Endodermal cell (in vitro differentiated cells): ENCODE measurements at regions not wholly inside any gene's neighbourhood (a gene's known extent, or its start where the extent isn't known, plus 50 kb on each side); places are given as distances from the start of the nearest gene placed in this dataset.

Source experiments
- DNase-seq: peaks from one replicate; pipeline ENCODE4 v3.0.0-alpha.2; 2017
- H3K27ac ChIP-seq: 2 replicates; pipeline ENCODE4 v1.5.1; 2013; ENCODE audit warnings: mild to moderate bottlenecking, low read depth, low read length, moderate library complexity
- H3K27me3 ChIP-seq: 2 replicates; pipeline ENCODE4 v1.6.1; 2013; ENCODE audit warnings: mild to moderate bottlenecking, low read length, moderate library complexity; ENCODE audit not compliant: insufficient read depth, control insufficient read depth, poor library complexity, severe bottlenecking
- H3K36me3 ChIP-seq: 2 replicates; pipeline ENCODE4 v1.7.0; 2013; ENCODE audit warnings: mild to moderate bottlenecking, low read length, moderate library complexity; ENCODE audit not compliant: control insufficient read depth, insufficient read depth
- H3K4me1 ChIP-seq: one replicate; pipeline ENCODE4 v1.7.0; 2013; ENCODE audit warnings: low read length; ENCODE audit not compliant: control insufficient read depth, insufficient read depth
- H3K4me3 ChIP-seq: 2 replicates; pipeline ENCODE4 v1.5.1; 2013; ENCODE audit warnings: mild to moderate bottlenecking, low read length, moderate library complexity
- H3K9ac ChIP-seq: 2 replicates; pipeline ENCODE4 v1.6.1; 2013; ENCODE audit warnings: mild to moderate bottlenecking, low read length, moderate library complexity; ENCODE audit not compliant: poor library complexity, severe bottlenecking; ENCODE audit errors: extremely low read depth
- H3K9me3 ChIP-seq: 2 replicates; pipeline ENCODE4 v1.6.1; 2013; ENCODE audit warnings: mild to moderate bottlenecking, low read length, moderate library complexity; ENCODE audit not compliant: control insufficient read depth
- H3K27ac Mint-ChIP-seq: 2 replicates; pipeline ENCODE4 v1.8.0; 2020; ENCODE audit warnings: mixed read lengths
- H3K27me3 Mint-ChIP-seq: 2 replicates; pipeline ENCODE4 v1.8.0; 2021; ENCODE audit warnings: mild to moderate bottlenecking, mixed read lengths; ENCODE audit not compliant: insufficient read depth
- H3K36me3 Mint-ChIP-seq: 2 replicates; pipeline ENCODE4 v1.8.0; 2020; ENCODE audit warnings: low read depth, mixed read lengths
- H3K4me1 Mint-ChIP-seq: 2 replicates; pipeline ENCODE4 v1.8.0; 2020; ENCODE audit warnings: mixed read lengths
- H3K4me3 Mint-ChIP-seq: 2 replicates; pipeline ENCODE4 v1.8.0; 2020; ENCODE audit warnings: mild to moderate bottlenecking, moderate library complexity, mixed read lengths
- H3K9me3 Mint-ChIP-seq: 2 replicates; pipeline ENCODE4 v1.8.0; 2020; ENCODE audit warnings: mild to moderate bottlenecking, mixed read lengths
- CTCF ChIP-seq: fragments of 200-600 bp; sonication (generic); conservative IDR thresholded peaks from 2 replicates; pipeline ENCODE4 v1.5.0; 2021; ENCODE audit warnings: antibody characterized with exemption, mild to moderate bottlenecking
- WGBS, 2 experiments: methylation state at CpG; one replicate each; pipeline versions ENCODE4 v1.1.5 to v1.1.7; 2013; ENCODE audit warnings: missing lambda C conversion rate in 2 of 2, mixed read lengths in 1 of 2; ENCODE audit not compliant: insufficient coverage in 1 of 2, insufficient read length in 1 of 2; 5-methylcytosine and 5-hydroxymethylcytosine counted together

- no peaks in the 10 kb centered on the region for H3K27me3 Mint-ChIP-seq
- no peak for TF ChIP-seq CTCF
- Histone ChIP-seq H3K27me3 (no peaks in the 10 kb centered on the region), H3K27ac (no peak overlapping the region), H3K4me3 (no peak overlapping the region), H3K4me1 (no peaks in the 10 kb centered on the region), H3K36me3 (no peaks in the 10 kb centered on the region), H3K9me3 (peaks cover 24% of the 10 kb centered on the region), H3K9ac (no peak overlapping the region)
- H3K27ac Mint-ChIP-seq: no peak overlapping the region
- peaks cover 12% of the 10 kb centered on the region for H3K9me3 Mint-ChIP-seq
- no peak overlapping the region for H3K4me3 Mint-ChIP-seq
- H3K4me1 Mint-ChIP-seq: no peaks in the 10 kb centered on the region
- peaks cover 3% of the 10 kb centered on the region for H3K36me3 Mint-ChIP-seq
- no peak for DNase-seq
Observed at GRCh38 chr10:58041901-58042300, 225.8 kb downstream of the IPMK start.

- no peak for DNase-seq
- no peak for TF ChIP-seq CTCF
- no peak overlapping the region for H3K4me3 Mint-ChIP-seq
- no peaks in the 10 kb centered on the region for H3K36me3 ChIP-seq
- H3K27ac ChIP-seq: no peak overlapping the region
- H3K9me3 ChIP-seq: peaks cover 36% of the 10 kb centered on the region
- no peak overlapping the region for H3K9ac ChIP-seq
- peaks cover 49% of the 10 kb centered on the region for H3K9me3 Mint-ChIP-seq
- H3K36me3 Mint-ChIP-seq: no peaks in the 10 kb centered on the region
- no peak overlapping the region for H3K4me3 ChIP-seq
- WGBS, 2 experiments: 86 to 91% methylated on average over 2 to 4 of the region's 4 CpGs
- no peaks in the 10 kb centered on the region for H3K4me1 ChIP-seq
- no peaks in the 10 kb centered on the region for H3K4me1 Mint-ChIP-seq
- no peak overlapping the region for H3K27ac Mint-ChIP-seq
- no peaks in the 10 kb centered on the region for H3K27me3 Mint-ChIP-seq
- no peaks in the 10 kb centered on the region for H3K27me3 ChIP-seq
Observed at GRCh38 chr10:58030208-58030607, 237.5 kb downstream of the IPMK start.

GRCh38 chr10:58028597-58029366, 238.9 kb downstream of the IPMK start:
- no peak overlapping the region for H3K9ac ChIP-seq
- H3K4me3 ChIP-seq: peak overlapping the region; percentile 52
- H3K9me3 Mint-ChIP-seq: peaks cover 51% of the 10 kb centered on the region
- no peak overlapping the region for H3K27ac Mint-ChIP-seq
- DNase-seq: no peak
- H3K27ac ChIP-seq: no peak overlapping the region
- no peak for TF ChIP-seq CTCF
- no peaks in the 10 kb centered on the region for H3K36me3 Mint-ChIP-seq
- H3K4me1 Mint-ChIP-seq: no peaks in the 10 kb centered on the region
- H3K4me3 Mint-ChIP-seq: no peak overlapping the region
- no peaks in the 10 kb centered on the region for H3K36me3 ChIP-seq
- H3K4me1 ChIP-seq: no peaks in the 10 kb centered on the region
- H3K9me3 ChIP-seq: peaks cover 40% of the 10 kb centered on the region
- no peaks in the 10 kb centered on the region for H3K27me3 ChIP-seq
- no peaks in the 10 kb centered on the region for H3K27me3 Mint-ChIP-seq
